ENCODE measurements at regions not wholly inside any gene's neighbourhood (a gene's known extent, or its start where the extent isn't known, plus 50 kb on each side); places are given as distances from the start of the nearest gene placed in this dataset.

DNA sequence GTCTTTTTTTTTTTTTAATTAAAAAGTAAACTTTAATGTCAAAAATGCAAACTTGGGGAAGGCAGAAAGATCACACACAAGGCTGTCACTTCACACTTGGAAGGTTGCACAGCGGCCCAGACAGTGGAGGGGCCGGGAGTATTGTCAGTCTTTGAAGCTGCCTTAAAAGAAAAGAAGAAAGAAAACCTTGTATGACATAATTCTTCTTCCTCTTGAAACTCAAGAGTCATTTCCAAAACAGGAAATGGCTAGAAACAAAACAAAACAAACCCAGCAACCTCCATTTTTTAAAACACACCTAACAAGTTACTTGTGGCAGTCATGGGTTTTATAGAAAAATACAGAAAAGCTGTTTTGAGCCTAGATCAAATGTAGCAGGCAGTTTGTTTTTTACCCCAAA lies 68.1 kb upstream of the MAGI1 start:
- TF ChIP-seq GATA2 (IDR thresholded peaks at IDR 0.05; ENCODE audit: low read depth, low read length) (no peak), GATA3 (IDR thresholded peaks at IDR 0.05; ENCODE audit: low read depth, low read length) (no peak)

DNA sequence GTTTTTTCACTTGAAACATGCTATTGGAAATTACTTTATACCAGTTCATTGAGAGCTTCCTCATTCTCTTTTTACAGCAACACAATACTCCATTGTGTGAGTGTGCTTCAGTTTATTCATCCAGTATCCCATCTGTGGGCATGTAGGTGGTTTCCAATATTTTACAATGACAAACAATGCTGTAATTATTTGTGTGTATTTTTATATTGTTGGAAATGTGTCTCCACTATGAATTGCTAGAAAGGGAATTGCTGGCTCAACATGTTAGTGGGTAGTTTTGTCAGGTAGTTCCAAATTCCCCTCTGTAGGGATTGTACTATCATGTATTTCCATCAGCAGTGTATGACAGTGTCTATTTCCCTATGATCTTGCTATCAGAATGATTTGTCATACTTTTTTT lies 65.8 kb upstream of the MAGI1 start:
- no peak for TF ChIP-seq GATA2 (IDR thresholded peaks at IDR 0.05; ENCODE audit: low read depth, low read length)
- no peak for TF ChIP-seq GATA3 (IDR thresholded peaks at IDR 0.05; ENCODE audit: low read depth, low read length)

DNA sequence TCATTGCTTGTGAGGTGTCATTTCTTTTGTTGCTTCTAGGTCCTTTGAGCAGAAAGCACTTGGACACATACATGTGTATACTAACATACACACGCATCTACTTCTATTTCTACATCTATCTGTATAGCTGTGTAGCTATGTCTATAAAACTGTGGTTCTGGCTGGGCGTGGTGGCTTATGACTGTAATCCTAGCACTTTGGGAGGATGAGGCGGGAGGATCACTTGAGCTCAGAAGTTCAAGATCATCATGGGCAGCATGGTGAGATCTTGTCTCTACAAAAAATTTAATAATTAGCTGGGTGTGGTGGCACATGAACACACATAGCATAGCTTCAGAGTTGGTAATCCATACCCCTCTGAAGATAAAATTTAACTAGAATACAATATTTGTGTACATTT lies 65.0 kb upstream of the MAGI1 start:
- no peak for TF ChIP-seq GATA2 (IDR thresholded peaks at IDR 0.05; ENCODE audit: low read depth, low read length)
- TF ChIP-seq GATA3 (IDR thresholded peaks at IDR 0.05; ENCODE audit: low read depth, low read length), result no peak

DNA sequence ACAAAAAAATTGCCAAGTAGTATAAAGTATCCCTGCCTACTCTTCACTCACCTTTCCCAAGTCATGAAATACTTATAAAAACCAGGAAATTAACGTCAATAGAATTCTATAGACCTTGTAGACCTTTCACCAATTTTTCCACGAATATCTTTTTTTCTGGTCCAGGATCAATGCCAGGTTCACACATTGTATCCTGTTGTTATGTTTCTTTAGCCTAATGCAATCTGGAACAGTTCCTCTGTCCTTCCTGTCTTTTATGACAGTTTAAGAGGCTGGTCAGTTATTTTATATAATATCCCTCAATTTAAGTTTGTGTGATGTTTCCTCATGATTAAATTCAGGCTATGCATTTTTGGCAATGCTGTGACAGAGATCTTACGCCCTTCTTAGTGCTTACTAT lies 63.2 kb upstream of the MAGI1 start:
- no peak for TF ChIP-seq GATA2 (IDR thresholded peaks at IDR 0.05; ENCODE audit: low read depth, low read length)
- no peak for TF ChIP-seq GATA3 (IDR thresholded peaks at IDR 0.05; ENCODE audit: low read depth, low read length)

DNA sequence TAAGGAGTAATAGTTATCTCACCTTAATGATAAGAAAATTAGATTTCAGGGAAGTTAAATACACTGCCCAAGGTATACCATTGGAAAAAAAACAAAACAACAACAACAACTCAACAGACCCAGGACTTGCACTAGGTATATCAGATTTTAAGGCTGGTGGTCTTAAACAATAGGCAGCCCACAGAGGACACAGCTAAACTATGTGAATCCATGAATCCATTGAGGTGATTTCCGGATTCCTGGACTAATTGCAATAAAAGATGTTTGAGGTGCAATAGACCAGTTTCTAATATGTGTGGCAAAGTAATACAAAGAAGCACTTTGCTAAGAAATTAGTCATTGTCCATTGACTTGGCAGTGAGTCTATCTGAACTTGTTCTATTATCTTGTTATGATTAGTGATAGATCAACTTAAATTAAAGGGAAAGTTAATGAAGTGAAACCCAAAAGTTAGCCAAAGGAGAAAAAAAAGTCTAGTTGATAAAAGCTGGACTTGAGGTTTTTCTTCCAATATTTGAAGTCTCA lies 60.9 kb upstream of the MAGI1 start:
- no peak for TF ChIP-seq GATA2 (IDR thresholded peaks at IDR 0.05; ENCODE audit: low read depth, low read length)
- TF ChIP-seq GATA3 (IDR thresholded peaks at IDR 0.05; ENCODE audit: low read depth, low read length), result no peak

DNA sequence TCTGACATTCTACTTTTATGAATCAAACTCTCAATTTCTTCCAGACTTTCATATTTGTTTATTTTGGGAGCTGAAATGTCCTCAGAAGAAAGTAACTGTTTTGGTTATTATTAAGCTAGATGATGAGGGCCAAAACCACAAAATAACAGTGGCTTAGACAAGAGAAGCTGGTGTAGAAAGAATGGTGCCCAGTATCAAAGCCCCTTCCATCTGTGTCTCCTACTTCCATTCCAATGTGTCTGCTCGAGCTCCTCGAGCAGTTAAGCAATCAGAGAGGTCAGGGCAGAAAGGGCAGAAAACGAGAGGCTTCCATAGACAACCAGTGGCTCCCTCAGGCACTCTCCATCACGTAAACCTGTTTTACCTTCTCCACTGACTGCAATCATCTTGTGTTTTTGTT lies 59.7 kb upstream of the MAGI1 start:
- TF ChIP-seq GATA2 (IDR thresholded peaks at IDR 0.05; ENCODE audit: low read depth, low read length) (no peak), GATA3 (IDR thresholded peaks at IDR 0.05; ENCODE audit: low read depth, low read length) (no peak)

DNA sequence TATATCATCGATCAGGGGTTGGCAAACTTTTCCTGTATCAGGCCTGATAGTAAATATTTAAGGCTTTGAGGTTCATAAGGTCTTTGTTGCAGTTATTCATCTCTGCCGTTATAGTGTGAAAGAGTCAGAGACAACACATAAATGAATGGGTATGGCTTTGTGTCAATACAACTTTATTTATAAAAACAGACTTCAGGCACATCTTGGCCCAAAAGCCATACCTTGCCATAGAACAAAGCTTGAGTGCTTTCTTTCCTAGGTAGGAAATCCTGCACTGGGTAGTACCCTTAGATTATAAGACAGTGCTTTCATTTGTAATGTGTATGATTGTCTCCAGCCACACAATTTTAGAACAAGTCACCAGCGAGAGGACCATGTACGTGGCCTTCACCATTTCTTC lies 58.9 kb upstream of the MAGI1 start:
- TF ChIP-seq GATA2 (IDR thresholded peaks at IDR 0.05; ENCODE audit: low read depth, low read length) (no peak), GATA3 (IDR thresholded peaks at IDR 0.05; ENCODE audit: low read depth, low read length) (no peak)

DNA sequence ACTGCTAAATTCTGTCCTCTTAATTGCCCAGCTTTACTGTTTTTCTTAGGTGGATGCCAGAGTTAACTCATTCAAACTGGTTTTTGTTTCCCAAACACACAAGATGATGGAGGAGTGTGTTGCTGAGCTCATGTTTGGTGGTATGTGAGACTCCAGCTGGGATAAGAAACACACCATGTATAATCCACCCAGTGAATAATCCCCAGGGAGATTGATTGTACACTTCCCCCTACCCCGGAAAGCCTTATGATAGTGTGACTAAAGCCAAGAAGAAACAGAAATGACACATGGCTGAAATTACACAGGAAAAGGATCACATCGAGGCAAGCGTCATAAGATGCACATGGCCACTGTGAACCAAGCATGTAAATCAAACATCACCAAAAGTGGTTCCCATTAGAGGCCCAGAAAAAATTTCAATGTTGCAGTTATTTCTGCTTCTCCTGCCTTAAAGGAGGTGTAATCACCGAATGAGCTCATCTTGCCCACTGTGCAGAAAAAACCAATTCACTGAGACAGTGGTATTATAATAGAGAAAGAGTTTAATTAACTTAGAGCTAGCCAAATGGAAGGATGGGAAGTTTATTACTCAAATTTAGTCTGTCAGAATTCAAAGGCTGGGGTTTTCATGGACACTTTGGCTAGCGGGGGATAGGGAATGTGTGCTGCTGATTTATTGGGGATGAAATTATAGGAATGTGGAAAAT lies 56.7 kb upstream of the MAGI1 start:
- TF ChIP-seq GATA3 (IDR thresholded peaks at IDR 0.05; ENCODE audit: low read depth, low read length) (no peak), GATA2 (IDR thresholded peaks at IDR 0.05; ENCODE audit: low read depth, low read length) (no peak)

DNA sequence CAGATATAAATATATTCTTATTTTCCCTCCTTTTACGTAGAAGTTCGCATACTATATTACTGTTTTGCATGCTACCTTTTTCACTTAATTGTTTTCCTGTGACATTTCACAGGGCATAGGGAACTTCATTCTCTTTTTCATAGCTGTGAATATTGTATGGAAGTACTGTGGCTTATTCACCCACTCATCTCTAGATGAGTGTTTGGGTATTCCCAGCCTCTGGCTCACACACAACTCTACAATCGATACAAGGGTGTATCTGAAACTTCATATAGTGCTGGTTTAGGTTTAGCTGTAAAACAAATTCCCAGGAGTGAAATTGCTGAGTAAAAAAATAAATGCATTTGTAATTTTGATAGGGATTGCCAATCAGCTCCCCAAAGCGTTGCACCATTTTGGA lies 55.3 kb upstream of the MAGI1 start:
- TF ChIP-seq GATA2 (IDR thresholded peaks at IDR 0.05; ENCODE audit: low read depth, low read length), result no peak
- TF ChIP-seq GATA3 (IDR thresholded peaks at IDR 0.05; ENCODE audit: low read depth, low read length), result no peak

DNA sequence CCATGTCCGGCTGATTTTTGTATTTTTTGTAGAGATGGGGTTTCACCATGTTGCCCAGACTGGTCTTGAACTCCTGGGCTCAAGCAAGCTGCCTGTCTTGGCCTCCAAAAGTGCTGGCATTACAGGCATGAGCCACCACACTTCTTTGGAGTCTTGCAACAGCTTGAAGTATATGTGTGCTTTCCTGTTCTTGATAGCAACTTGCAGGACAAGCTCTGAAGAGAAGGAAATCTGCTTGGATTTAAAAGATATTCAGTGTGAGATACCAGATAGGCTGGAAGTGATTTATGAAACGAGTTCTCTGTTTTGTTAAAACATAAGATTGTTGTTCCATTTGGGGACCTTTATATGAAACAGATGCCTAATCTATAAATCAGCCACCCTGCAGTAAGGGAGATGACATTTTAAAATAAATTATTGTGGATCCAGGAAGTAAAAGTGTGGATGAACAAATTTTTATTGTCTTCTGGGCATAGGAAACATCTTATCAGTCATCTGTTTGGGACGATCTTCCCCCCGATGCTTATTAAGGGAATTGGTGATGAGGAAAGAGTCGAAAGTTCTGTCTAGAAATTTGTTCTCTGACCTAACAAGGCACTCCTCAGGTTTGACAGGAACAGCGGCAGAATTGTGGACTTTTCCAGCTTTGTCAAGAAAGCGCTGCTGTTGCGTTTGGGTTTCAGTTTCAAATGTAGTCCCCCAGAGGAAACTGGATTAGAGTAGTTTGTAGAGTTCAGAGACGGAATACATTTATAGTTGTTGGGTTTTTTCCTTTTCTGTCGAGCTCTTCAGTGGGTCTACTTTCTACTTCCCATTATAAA lies 53.7 kb upstream of the MAGI1 start:
- TF ChIP-seq GATA2 (IDR thresholded peaks at IDR 0.05; ENCODE audit: low read depth, low read length) (peak; percentile 76), GATA3 (IDR thresholded peaks at IDR 0.05; ENCODE audit: low read depth, low read length) (peak; percentile 88)
